ENCODE measurements at regions not wholly inside any gene's neighbourhood (a gene's known extent, or its start where the extent isn't known, plus 50 kb on each side); places are given as distances from the start of the nearest gene placed in this dataset.
A peak's percentile ranks its signal among the peaks of the same experiment; 100 is the strongest.
"Not testable (repeated sequence)": the region's sequence is repeated elsewhere in the genome, so short reads cannot be mapped to it uniquely, and the experiment has no call there.

DNA sequence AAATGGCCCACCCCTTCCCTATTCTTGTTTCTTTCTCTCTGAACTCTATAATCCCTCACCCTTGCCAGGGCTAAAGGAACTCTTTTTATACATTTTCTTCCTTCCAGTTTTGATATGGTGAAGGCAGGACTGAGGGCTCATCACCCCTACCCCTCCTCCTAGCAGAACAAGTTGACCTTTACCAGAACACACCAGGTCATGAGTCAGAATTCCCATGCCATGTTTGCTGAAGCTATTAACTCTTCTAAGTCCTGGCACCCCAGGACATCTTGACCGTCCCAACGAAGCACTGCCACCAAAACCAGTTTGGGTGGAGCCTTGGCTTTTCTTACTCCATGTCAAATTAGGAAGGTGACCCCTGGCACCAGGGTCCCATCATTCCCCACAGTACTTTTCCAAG is 57.5 kb upstream of the DYNLT3 start:
- no peaks in the 10 kb centered on the region for H3K9me3 ChIP-seq (ENCODE audit: control insufficient read depth, insufficient read depth, low read length)
- peaks cover 6% of the 10 kb centered on the region; the same call in 1 of the 2 replicates for H3K4me1 ChIP-seq (ENCODE audit: control insufficient read depth, insufficient read depth, low read length)
- H3K27ac ChIP-seq (ENCODE audit: low read depth, low read length): no peak overlapping the region
- H3K9ac ChIP-seq (ENCODE audit: low read depth, low read length): no peak overlapping the region
- no peaks in the 10 kb centered on the region for H3K36me3 ChIP-seq (ENCODE audit: control insufficient read depth, insufficient read depth, low read length)
- no peak overlapping the region for H3K4me3 ChIP-seq (ENCODE audit: low read depth, low read length)
- peaks cover 21% of the 10 kb centered on the region for H3K27me3 ChIP-seq (ENCODE audit: control insufficient read depth, insufficient read depth, low read length)

DNA sequence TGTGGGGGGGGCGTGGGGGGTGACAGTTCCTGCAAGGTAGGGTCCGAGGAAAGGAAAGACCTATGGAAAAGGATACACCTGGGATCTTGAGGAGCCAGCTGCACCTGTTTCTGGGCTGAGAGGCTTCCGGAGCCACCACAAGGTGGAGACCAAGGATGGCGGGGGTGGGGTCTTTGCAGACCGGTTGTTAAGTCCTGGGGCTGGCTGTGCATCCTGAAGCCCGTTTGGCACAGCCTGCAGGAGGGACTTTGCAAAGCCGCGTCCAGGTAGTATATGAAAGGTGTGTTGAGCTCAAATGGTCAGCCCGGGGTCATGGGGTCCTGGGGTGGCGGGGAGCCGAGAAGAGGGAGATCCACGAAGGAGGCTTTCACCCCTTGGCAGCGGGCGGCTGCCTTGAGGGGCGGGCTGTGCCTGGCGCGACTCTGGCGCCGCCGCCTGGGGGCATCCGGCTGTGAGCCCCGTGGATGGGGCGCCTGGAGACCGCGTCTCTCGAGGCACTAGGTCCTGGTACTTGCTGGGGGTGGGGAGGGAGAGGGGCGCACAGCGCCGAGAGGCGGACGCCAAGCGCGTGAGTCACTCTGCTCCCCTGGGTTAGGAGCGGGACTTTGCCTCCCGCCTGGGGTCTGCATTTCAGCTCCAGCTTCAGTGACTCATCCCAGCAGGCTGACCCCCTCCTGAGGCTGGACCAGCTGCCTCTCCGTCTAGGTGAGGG is 58.2 kb upstream of the DYNLT3 start:
- H3K27ac ChIP-seq (ENCODE audit: low read depth, low read length): no peak overlapping the region
- H3K9me3 ChIP-seq (ENCODE audit: control insufficient read depth, insufficient read depth, low read length): no peaks in the 10 kb centered on the region
- peaks cover 21% of the 10 kb centered on the region for H3K27me3 ChIP-seq (ENCODE audit: control insufficient read depth, insufficient read depth, low read length)
- peak overlapping the region; percentile 30; the same call in 1 of the 2 replicates for H3K9ac ChIP-seq (ENCODE audit: low read depth, low read length)
- H3K4me3 ChIP-seq (ENCODE audit: low read depth, low read length): peak overlapping the region; percentile 66
- peaks cover 6% of the 10 kb centered on the region; the same call in 1 of the 2 replicates for H3K4me1 ChIP-seq (ENCODE audit: control insufficient read depth, insufficient read depth, low read length)
- H3K36me3 ChIP-seq (ENCODE audit: control insufficient read depth, insufficient read depth, low read length): no peaks in the 10 kb centered on the region

DNA sequence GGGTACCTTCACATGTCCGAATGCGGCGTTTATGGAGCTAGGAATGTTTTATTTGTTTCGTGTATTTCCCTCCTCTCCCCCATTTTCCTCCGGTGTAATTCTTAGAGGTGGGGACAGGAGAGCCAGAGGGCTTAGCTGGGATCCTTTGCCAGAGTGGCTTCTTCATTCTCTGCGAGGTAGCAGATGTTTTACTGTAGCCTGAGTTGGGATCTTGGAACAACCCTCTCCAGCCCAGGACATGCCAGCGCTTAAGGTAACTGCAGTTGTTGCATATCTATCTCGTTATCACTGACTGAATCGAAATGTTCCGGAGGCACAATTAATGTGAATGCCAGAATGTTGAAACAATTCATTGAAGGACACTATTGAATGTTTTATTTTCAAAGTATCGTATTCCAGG is 59.0 kb upstream of the DYNLT3 start:
- peaks cover 6% of the 10 kb centered on the region; the same call in 1 of the 2 replicates for H3K4me1 ChIP-seq (ENCODE audit: control insufficient read depth, insufficient read depth, low read length)
- H3K36me3 ChIP-seq (ENCODE audit: control insufficient read depth, insufficient read depth, low read length): no peaks in the 10 kb centered on the region
- H3K27ac ChIP-seq (ENCODE audit: low read depth, low read length): peak overlapping the region; percentile 45
- no peaks in the 10 kb centered on the region for H3K9me3 ChIP-seq (ENCODE audit: control insufficient read depth, insufficient read depth, low read length)
- H3K27me3 ChIP-seq (ENCODE audit: control insufficient read depth, insufficient read depth, low read length): peaks cover 21% of the 10 kb centered on the region
- peak overlapping the region; percentile 30; the same call in 1 of the 2 replicates for H3K9ac ChIP-seq (ENCODE audit: low read depth, low read length)
- H3K4me3 ChIP-seq (ENCODE audit: low read depth, low read length): peak overlapping the region; percentile 66

DNA sequence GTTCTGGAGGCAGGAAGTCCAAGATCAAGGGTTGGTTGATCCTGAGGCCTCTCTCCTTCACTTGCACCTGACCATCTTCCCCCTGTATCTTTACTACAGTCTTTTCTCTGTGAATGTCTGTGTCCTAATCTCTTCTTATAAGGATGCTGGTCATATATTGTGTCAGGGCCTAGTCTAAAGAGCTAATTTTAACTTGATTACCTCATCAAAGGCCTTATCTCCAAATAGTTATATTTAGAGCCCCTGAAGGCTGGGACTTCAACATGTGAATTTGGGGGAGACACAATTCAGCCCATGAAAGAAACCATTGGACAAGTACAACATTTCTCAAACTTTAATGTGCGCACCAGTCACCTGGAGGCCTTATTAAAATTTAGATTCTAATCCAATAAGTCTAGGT is 62.8 kb upstream of the DYNLT3 start:
- no peaks in the 10 kb centered on the region for H3K36me3 ChIP-seq (ENCODE audit: control insufficient read depth, insufficient read depth, low read length)
- H3K9me3 ChIP-seq (ENCODE audit: control insufficient read depth, insufficient read depth, low read length): no peaks in the 10 kb centered on the region
- H3K4me1 ChIP-seq (ENCODE audit: control insufficient read depth, insufficient read depth, low read length): peaks cover 6% of the 10 kb centered on the region; the same call in 1 of the 2 replicates
- H3K4me3 ChIP-seq (ENCODE audit: low read depth, low read length): no peak overlapping the region
- H3K27ac ChIP-seq (ENCODE audit: low read depth, low read length): no peak overlapping the region
- no peak overlapping the region for H3K9ac ChIP-seq (ENCODE audit: low read depth, low read length)
- peaks cover 17% of the 10 kb centered on the region for H3K27me3 ChIP-seq (ENCODE audit: control insufficient read depth, insufficient read depth, low read length)

DNA sequence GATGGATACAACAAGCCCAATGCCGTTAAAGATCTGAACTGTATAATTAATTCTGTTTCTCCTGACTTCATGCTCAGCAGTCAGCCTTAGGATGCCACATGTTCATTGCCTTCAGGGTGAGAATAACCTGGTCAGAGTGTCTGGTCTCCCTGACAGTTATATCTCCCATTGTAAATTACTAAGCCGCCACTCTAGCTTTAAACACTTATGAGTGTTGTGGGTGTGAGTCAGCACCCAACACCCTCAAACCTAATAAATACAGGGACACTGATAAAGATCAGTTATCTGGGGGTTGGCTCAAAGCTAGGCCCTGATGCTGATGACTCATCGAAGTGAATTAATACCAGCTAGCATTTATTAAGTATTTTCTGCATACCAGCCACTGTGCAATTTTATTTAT is 64.9 kb upstream of the DYNLT3 start:
- Histone ChIP-seq H3K4me1 (ENCODE audit: control insufficient read depth, insufficient read depth, low read length) (no peaks in the 10 kb centered on the region), H3K27me3 (ENCODE audit: control insufficient read depth, insufficient read depth, low read length) (peaks cover 3% of the 10 kb centered on the region; the same call in 1 of the 2 replicates), H3K4me3 (ENCODE audit: low read depth, low read length) (no peak overlapping the region), H3K27ac (ENCODE audit: low read depth, low read length) (no peak overlapping the region), H3K9ac (ENCODE audit: low read depth, low read length) (no peak overlapping the region), H3K36me3 (ENCODE audit: control insufficient read depth, insufficient read depth, low read length) (no peaks in the 10 kb centered on the region), H3K9me3 (ENCODE audit: control insufficient read depth, insufficient read depth, low read length) (no peaks in the 10 kb centered on the region)

DNA sequence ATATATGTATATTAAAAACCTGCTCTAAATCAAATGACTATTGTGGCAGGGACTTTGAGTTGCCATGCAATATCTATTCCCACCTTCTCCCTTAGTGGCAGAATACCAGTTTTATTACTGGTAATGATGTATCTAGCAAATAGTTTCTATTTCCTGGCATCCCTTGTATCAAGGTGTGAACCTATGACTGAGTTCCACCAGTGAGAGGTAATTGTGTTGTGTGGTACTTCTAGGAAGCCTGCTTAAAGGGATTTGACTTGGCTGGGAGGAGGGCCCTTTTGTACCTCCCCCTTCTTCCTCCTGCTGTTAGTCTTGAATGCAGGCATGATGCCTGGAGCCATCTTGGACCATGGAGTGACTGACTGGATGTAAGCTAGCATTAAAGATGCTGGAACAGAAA is 65.4 kb upstream of the DYNLT3 start:
- Histone ChIP-seq H3K27ac (ENCODE audit: low read depth, low read length) (no peak overlapping the region), H3K9ac (ENCODE audit: low read depth, low read length) (no peak overlapping the region), H3K9me3 (ENCODE audit: control insufficient read depth, insufficient read depth, low read length) (no peaks in the 10 kb centered on the region)

DNA sequence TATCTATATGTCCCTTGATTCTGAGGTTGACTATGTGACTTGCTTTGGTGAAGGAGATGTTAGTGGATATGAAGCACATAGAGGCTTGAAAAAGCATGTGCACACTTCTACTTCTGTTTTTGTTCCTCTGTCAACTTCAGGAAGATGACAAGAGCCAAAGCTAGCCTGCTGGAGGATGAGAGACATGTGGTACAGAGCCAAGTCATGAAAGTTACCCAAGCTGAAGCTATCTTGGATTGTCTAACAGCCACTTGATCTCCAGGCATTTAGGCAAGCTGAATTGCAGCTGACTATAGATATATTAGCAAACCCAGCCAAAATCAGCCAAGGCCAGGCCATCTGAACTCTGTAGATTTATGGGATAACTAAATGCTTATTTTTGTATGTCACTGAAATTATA is 70.8 kb upstream of the DYNLT3 start:
- Histone ChIP-seq H3K27me3 (ENCODE audit: control insufficient read depth, insufficient read depth, low read length) (no peaks in the 10 kb centered on the region; the same call in 1 of the 2 replicates), H3K36me3 (ENCODE audit: control insufficient read depth, insufficient read depth, low read length) (no peaks in the 10 kb centered on the region), H3K27ac (ENCODE audit: low read depth, low read length) (no peak overlapping the region)

More for the DNA sequence above, 65.4 kb upstream of the DYNLT3 start:
- H3K4me3 ChIP-seq (ENCODE audit: low read depth, low read length): no peak overlapping the region
- H3K27me3 ChIP-seq (ENCODE audit: control insufficient read depth, insufficient read depth, low read length): no peaks in the 10 kb centered on the region; the same call in 1 of the 2 replicates
- no peaks in the 10 kb centered on the region for H3K4me1 ChIP-seq (ENCODE audit: control insufficient read depth, insufficient read depth, low read length)
- H3K36me3 ChIP-seq (ENCODE audit: control insufficient read depth, insufficient read depth, low read length): no peaks in the 10 kb centered on the region

DNA sequence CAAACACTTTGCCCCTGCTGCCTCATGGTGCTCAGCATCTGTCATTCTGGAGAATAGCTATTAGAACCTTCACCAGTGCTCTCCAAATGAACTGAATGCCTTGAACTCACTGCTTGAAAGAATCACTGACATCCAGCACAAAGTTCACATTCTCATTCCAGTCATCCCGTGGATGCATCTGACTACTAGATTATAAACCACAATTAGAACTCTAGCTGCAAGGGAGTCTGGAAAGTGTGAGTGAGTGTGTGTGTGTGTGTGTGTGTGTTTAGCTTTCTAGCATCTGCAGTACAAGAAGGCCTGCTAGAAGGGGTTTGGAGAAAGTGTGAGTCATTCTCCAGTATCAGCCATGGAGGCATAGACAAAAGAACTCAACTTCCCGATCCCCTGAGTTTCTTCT is 71.3 kb upstream of the DYNLT3 start:
- no peak overlapping the region for H3K4me3 ChIP-seq (ENCODE audit: low read depth, low read length)
- no peaks in the 10 kb centered on the region; the same call in 1 of the 2 replicates for H3K27me3 ChIP-seq (ENCODE audit: control insufficient read depth, insufficient read depth, low read length)
- no peaks in the 10 kb centered on the region for H3K36me3 ChIP-seq (ENCODE audit: control insufficient read depth, insufficient read depth, low read length)
- no peaks in the 10 kb centered on the region for H3K4me1 ChIP-seq (ENCODE audit: control insufficient read depth, insufficient read depth, low read length)
- H3K9me3 ChIP-seq (ENCODE audit: control insufficient read depth, insufficient read depth, low read length): peaks cover 5% of the 10 kb centered on the region; the same call in 1 of the 2 replicates
- H3K27ac ChIP-seq (ENCODE audit: low read depth, low read length): no peak overlapping the region
- H3K9ac ChIP-seq (ENCODE audit: low read depth, low read length): no peak overlapping the region

More for the DNA sequence above, 70.8 kb upstream of the DYNLT3 start:
- Histone ChIP-seq H3K4me3 (ENCODE audit: low read depth, low read length) (no peak overlapping the region), H3K9me3 (ENCODE audit: control insufficient read depth, insufficient read depth, low read length) (peaks cover 5% of the 10 kb centered on the region; the same call in 1 of the 2 replicates), H3K4me1 (ENCODE audit: control insufficient read depth, insufficient read depth, low read length) (no peaks in the 10 kb centered on the region), H3K9ac (ENCODE audit: low read depth, low read length) (no peak overlapping the region)

DNA sequence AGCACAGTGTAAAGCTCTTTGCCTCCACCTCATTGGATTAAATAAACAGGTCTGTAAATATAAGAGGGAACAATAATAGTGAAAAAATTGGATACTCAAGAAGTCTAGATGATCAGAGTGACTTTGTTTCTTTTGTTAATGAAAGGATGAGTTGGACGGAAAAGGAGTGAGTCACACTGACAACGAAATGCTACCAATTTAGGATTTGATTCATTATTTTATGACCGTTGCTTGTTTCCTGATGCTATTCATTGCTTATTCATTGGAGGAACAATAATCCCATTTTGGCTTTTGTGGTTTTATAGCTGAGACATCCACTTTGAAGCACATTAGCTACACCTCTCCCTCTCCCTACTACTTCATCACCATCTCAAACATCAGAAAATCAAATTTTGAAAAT is 74.4 kb upstream of the DYNLT3 start:
- Histone ChIP-seq H3K9me3 (ENCODE audit: control insufficient read depth, insufficient read depth, low read length) (peaks cover 5% of the 10 kb centered on the region; the same call in 1 of the 2 replicates), H3K9ac (ENCODE audit: low read depth, low read length) (no peak overlapping the region), H3K4me3 (ENCODE audit: low read depth, low read length) (no peak overlapping the region), H3K27me3 (ENCODE audit: control insufficient read depth, insufficient read depth, low read length) (no peaks in the 10 kb centered on the region; the same call in 1 of the 2 replicates), H3K27ac (ENCODE audit: low read depth, low read length) (no peak overlapping the region), H3K4me1 (ENCODE audit: control insufficient read depth, insufficient read depth, low read length) (no peaks in the 10 kb centered on the region), H3K36me3 (ENCODE audit: control insufficient read depth, insufficient read depth, low read length) (no peaks in the 10 kb centered on the region)

DNA sequence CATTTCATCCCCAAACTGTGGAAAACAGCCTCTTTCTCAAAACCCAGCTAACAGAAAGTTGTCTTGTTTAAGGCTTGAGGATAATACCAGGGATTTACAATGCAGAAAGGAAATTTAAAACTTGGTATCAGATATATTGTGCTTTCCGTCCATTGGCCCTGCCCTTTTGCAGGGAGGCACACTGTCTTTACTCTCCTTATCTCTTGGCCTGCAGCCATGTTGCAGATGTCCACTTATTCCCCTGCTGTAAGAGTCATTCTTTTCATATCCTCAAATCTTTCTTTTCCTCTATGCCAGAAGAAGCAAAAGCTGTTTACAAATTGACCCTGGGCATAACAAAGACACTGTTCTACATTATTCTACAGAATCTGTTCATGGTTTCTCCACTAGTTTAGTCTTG is 75.6 kb upstream of the DYNLT3 start:
- H3K27ac ChIP-seq (ENCODE audit: low read depth, low read length): no peak overlapping the region
- H3K4me3 ChIP-seq (ENCODE audit: low read depth, low read length): no peak overlapping the region
- H3K9ac ChIP-seq (ENCODE audit: low read depth, low read length): no peak overlapping the region
- no peaks in the 10 kb centered on the region; the same call in 1 of the 2 replicates for H3K27me3 ChIP-seq (ENCODE audit: control insufficient read depth, insufficient read depth, low read length)
- no peaks in the 10 kb centered on the region for H3K36me3 ChIP-seq (ENCODE audit: control insufficient read depth, insufficient read depth, low read length)
- peaks cover 5% of the 10 kb centered on the region; the same call in 1 of the 2 replicates for H3K9me3 ChIP-seq (ENCODE audit: control insufficient read depth, insufficient read depth, low read length)
- no peaks in the 10 kb centered on the region for H3K4me1 ChIP-seq (ENCODE audit: control insufficient read depth, insufficient read depth, low read length)

DNA sequence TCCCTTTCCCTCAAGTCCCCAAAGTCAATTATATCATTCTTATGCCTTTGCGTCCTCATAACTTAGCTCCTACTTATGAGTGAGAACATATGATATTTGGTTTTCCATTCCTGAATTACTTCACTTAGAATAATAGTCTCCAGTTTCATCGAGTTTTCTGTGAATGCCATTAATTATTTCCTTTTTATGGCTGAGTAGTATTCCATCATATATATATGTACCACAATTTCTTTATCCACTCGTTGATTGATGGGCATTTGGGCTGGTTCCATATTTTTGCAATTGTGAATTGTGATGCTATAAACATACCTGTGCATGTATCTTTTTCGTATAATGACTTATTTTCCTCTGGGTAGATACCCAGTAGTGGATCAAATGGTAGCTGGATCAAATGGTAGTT is 78.4 kb upstream of the DYNLT3 start:
- not testable (repeated sequence) for H3K27ac ChIP-seq (ENCODE audit: low read depth, low read length); H3K27me3 ChIP-seq (ENCODE audit: control insufficient read depth, insufficient read depth, low read length); H3K9ac ChIP-seq (ENCODE audit: low read depth, low read length); H3K9me3 ChIP-seq (ENCODE audit: control insufficient read depth, insufficient read depth, low read length); H3K36me3 ChIP-seq (ENCODE audit: control insufficient read depth, insufficient read depth, low read length); H3K4me3 ChIP-seq (ENCODE audit: low read depth, low read length)
- peaks cover 11% of the 10 kb centered on the region for H3K4me1 ChIP-seq (ENCODE audit: control insufficient read depth, insufficient read depth, low read length)
